Endothelial cell of umbilical vein (primary cell): ENCODE measurements at regions not wholly inside any gene's neighbourhood (a gene's known extent, or its start where the extent isn't known, plus 50 kb on each side); places are given as distances from the start of the nearest gene placed in this dataset.

Experiments
- EZH2 ChIP-seq: IDR thresholded peaks from 2 replicates; pipeline ENCODE4 v1.6.1; 2012; ENCODE audit warnings: borderline replicate concordance, low read depth, mild to moderate bottlenecking, moderate library complexity, low read length, inconsistent platforms; ENCODE audit not compliant: severe bottlenecking
- FOS ChIP-seq: IDR thresholded peaks from 2 replicates; pipeline ENCODE4 v1.6.1; 2011; ENCODE audit warnings: mild to moderate bottlenecking, low read length, moderate library complexity, borderline replicate concordance; ENCODE audit not compliant: insufficient read depth
- JUN ChIP-seq: IDR thresholded peaks from 2 replicates; pipeline ENCODE4 v1.6.1; 2011; ENCODE audit warnings: borderline replicate concordance, low read depth; ENCODE audit not compliant: insufficient read length, insufficient read depth
- MYC ChIP-seq: IDR thresholded peaks from one replicate; pipeline ENCODE4 v1.6.1; 2011; ENCODE audit warnings: mild to moderate bottlenecking, low read depth, low read length
- POLR2A ChIP-seq: IDR thresholded peaks from 2 replicates; pipeline ENCODE4 v1.6.1; 2012; ENCODE audit warnings: low read depth, mild to moderate bottlenecking, control low read depth, low read length
- POLR2AphosphoS5 ChIP-seq: IDR thresholded peaks from 2 replicates; pipeline ENCODE4 v1.6.1; 2012; ENCODE audit warnings: low read depth, mild to moderate bottlenecking, control low read depth, low read length, moderate library complexity; ENCODE audit not compliant: insufficient read depth
- TF ChIP-seq, protein P1 (sequence below), 2 donors: IDR thresholded peaks; 1 replicate in 1 of 2; 2 replicates in 1 of 2; pipeline ENCODE4 v1.5.1; 2011; ENCODE audit warnings: low read length in 2 of 2, mild to moderate bottlenecking in 2 of 2, moderate library complexity in 2 of 2, control low read depth in 1 of 2, inconsistent platforms in 1 of 2, low read depth in 1 of 2; ENCODE audit not compliant: insufficient read depth in 1 of 2; ENCODE audit errors: extremely low read depth in 1 of 2

DNA sequence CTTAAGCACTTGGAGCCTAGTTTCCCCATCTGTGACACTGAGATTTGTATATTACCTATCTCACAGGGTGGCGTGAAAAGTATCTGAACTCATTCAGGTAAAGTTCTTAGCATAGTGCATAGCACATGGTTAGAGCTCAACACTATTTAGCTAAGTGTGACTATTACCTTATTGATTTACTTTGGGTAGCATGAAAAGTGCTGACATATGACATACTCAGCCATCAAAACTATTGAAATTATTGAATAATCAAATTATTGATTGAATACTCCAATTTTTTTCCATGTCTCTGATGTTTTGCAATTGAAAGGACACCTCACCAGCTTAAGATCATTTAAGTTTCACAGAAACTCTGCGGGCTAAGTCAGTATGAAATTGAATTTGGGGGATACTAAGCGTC lies 715.0 kb downstream of the EFNB2 start:
- TF ChIP-seq, protein P1, sequence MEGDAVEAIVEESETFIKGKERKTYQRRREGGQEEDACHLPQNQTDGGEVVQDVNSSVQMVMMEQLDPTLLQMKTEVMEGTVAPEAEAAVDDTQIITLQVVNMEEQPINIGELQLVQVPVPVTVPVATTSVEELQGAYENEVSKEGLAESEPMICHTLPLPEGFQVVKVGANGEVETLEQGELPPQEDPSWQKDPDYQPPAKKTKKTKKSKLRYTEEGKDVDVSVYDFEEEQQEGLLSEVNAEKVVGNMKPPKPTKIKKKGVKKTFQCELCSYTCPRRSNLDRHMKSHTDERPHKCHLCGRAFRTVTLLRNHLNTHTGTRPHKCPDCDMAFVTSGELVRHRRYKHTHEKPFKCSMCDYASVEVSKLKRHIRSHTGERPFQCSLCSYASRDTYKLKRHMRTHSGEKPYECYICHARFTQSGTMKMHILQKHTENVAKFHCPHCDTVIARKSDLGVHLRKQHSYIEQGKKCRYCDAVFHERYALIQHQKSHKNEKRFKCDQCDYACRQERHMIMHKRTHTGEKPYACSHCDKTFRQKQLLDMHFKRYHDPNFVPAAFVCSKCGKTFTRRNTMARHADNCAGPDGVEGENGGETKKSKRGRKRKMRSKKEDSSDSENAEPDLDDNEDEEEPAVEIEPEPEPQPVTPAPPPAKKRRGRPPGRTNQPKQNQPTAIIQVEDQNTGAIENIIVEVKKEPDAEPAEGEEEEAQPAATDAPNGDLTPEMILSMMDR (IDR thresholded peaks at IDR 0.05; ENCODE audit: extremely low read depth in 1 of 2, insufficient read depth in 1 of 2, low read depth in 1 of 2, low read length in 2 of 2): no peak
- no peak for TF ChIP-seq POLR2A
- no peak for TF ChIP-seq POLR2AphosphoS5
- no peak for TF ChIP-seq FOS
- TF ChIP-seq JUN: no peak
- TF ChIP-seq MYC: no peak
- no peak for TF ChIP-seq EZH2
